Kidney (tissue), 13 donors: ENCODE measurements at regions not wholly inside any gene's neighbourhood (a gene's known extent, or its start where the extent isn't known, plus 50 kb on each side); places are given as distances from the start of the nearest gene placed in this dataset.

Experiments used
- DNase-seq, 5 donors: peaks; one replicate each; pipeline ENCODE4 v3.0.0-alpha.2; 2013 to 2020
- FAIRE-seq: peaks from 2 replicates; lab custom pipeline; 2012; peaks lifted over from hg19 to GRCh38; lab: Jason Lieb, UNC
- H3K27ac ChIP-seq, 2 donors: one replicate each; pipeline ENCODE4 v1.7.0; 2013; ENCODE audit warnings: low read depth in 2 of 2, low read length in 2 of 2, inconsistent platforms in 1 of 2
- H3K27me3 ChIP-seq: one replicate; pipeline ENCODE4 v1.7.1; 2013; ENCODE audit warnings: low read length, inconsistent platforms; ENCODE audit not compliant: control insufficient read depth, insufficient read depth
- H3K36me3 ChIP-seq, 3 donors: one replicate each; pipeline versions ENCODE4 v1.7.0 to v1.7.1; 2013; ENCODE audit warnings: low read length in 3 of 3, control low read depth in 1 of 3, inconsistent platforms in 1 of 3; ENCODE audit not compliant: insufficient read depth in 3 of 3, control insufficient read depth in 2 of 3
- H3K4me1 ChIP-seq, 3 donors: one replicate each; pipeline versions ENCODE4 v1.7.0 to v1.7.1; 2013; ENCODE audit warnings: low read length in 3 of 3, inconsistent platforms in 1 of 3, low read depth in 1 of 3; ENCODE audit not compliant: control insufficient read depth in 2 of 3, insufficient read depth in 2 of 3
- H3K4me3 ChIP-seq, 3 donors: one replicate each; pipeline versions ENCODE4 v1.7.0 to v1.8.1; 2013; ENCODE audit warnings: low read length in 3 of 3, control low read depth in 1 of 3, inconsistent platforms in 1 of 3
- H3K9ac ChIP-seq, 3 donors: one replicate each; pipeline versions ENCODE4 v1.7.0 to v1.7.1; 2013; ENCODE audit warnings: low read length in 3 of 3, control low read depth in 1 of 3, inconsistent platforms in 1 of 3
- H3K9me3 ChIP-seq, 3 donors: one replicate each; pipeline versions ENCODE4 v1.7.0 to v1.7.1; 2013; ENCODE audit warnings: low read length in 3 of 3, control low read depth in 1 of 3, inconsistent platforms in 1 of 3; ENCODE audit not compliant: control insufficient read depth in 2 of 3, insufficient read depth in 1 of 3
- intact Hi-C: fragments of 100-400 bp; cut with DNase I; formaldehyde crosslinking; loops from one replicate; pipeline ENCODE4 v1.11.1; 2022
- TF ChIP-seq, protein P1 (sequence below): IDR thresholded peaks from 3 replicates; pipeline ENCODE4 v1.5.1; 2012; ENCODE audit warnings: mild to moderate bottlenecking, moderate library complexity, borderline replicate concordance; ENCODE audit not compliant: insufficient read depth; ENCODE audit errors: extremely low read depth
- donor health status: control.
- donor health status: control.
- donor health status: control.
- donor health status: control.
- donor health status: control.
- donor health status: DM: yes; HTN: yes; CAD: no.
- donor health status: Normal renal cell carcinoma (clear cell type).

DNA sequence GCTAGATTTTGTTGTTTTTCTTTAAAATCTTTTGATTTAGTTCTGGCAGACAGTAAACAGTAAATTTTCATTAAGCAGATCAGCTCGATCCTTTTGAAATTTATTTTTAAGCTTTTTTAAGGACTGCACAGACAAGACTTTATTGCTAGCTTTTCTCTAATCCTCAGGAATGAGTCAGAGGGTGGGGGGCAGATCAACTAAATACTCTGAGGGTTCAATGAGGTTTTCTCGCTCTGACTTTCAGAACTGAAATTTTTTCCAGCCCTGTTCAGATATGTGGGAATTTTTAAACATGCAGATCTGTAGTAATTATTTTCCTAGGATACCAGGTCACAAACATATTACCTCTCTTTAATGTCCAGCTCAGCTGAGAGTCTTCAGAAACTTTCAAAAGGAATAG lies 977.2 kb downstream of the CDH11 start:
- intact Hi-C loops: no loop called here
- H3K4me1 ChIP-seq: no peaks in the 10 kb centered on the region
- H3K4me3 ChIP-seq: no peak overlapping the region
- no peaks in the 10 kb centered on the region for H3K36me3 ChIP-seq
- no peaks in the 10 kb centered on the region for H3K27me3 ChIP-seq
- TF ChIP-seq, protein P1, sequence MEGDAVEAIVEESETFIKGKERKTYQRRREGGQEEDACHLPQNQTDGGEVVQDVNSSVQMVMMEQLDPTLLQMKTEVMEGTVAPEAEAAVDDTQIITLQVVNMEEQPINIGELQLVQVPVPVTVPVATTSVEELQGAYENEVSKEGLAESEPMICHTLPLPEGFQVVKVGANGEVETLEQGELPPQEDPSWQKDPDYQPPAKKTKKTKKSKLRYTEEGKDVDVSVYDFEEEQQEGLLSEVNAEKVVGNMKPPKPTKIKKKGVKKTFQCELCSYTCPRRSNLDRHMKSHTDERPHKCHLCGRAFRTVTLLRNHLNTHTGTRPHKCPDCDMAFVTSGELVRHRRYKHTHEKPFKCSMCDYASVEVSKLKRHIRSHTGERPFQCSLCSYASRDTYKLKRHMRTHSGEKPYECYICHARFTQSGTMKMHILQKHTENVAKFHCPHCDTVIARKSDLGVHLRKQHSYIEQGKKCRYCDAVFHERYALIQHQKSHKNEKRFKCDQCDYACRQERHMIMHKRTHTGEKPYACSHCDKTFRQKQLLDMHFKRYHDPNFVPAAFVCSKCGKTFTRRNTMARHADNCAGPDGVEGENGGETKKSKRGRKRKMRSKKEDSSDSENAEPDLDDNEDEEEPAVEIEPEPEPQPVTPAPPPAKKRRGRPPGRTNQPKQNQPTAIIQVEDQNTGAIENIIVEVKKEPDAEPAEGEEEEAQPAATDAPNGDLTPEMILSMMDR: no peak
- no peak for DNase-seq
- FAIRE-seq: no peak
- H3K27ac ChIP-seq: no peak overlapping the region
- no peak overlapping the region for H3K9ac ChIP-seq
- no peaks in the 10 kb centered on the region for H3K9me3 ChIP-seq

DNA sequence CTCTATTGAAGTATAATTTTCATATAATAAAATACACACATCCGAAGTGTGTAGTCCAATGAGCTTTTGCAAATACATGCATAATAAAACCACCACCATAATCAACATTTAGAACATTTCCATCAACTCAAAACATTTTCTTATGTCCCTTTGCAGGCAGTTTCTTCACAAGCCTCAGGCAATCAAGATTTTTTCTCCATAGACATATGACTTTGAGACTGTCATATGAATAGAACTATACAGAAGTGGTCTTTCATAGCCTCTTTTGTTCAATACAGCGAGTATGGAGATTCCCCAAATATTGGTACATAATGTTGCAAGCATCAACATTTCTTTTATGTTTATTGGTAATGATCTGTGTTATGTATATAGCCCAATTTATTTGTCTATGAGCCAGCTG lies 983.2 kb downstream of the CDH11 start:
- TF ChIP-seq, protein P1: no peak
- FAIRE-seq: no peak

DNA sequence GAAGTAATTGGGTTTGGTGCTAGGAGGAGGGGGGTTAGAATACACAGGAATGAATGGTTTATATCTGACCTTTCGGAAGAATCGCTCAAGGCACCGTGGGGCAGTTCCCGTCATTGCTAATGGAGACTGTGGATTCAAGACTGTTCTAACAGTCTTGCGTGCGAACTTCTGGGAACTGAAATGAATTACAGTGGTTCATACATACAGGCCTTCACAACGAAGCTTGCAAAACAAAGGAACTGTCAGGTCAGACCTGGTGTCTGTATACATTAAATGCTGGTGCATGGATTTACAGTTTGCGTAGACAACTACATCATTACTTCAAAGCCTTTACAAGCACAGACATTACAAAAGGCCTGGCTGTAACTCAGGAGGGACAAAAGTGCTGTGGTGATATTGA lies 983.9 kb downstream of the CDH11 start:
- TF ChIP-seq, protein P1: no peak
- intact Hi-C loops: no loop called here
- Histone ChIP-seq H3K27ac (no peak overlapping the region), H3K4me3 (no peak overlapping the region), H3K4me1 (no peaks in the 10 kb centered on the region), H3K36me3 (no peaks in the 10 kb centered on the region), H3K27me3 (no peaks in the 10 kb centered on the region), H3K9me3 (no peaks in the 10 kb centered on the region), H3K9ac (no peak overlapping the region)
- DNase-seq (no peak), FAIRE-seq (no peak)

More for the DNA sequence above, 983.2 kb downstream of the CDH11 start:
- no peak overlapping the region for H3K9ac ChIP-seq
- no peaks in the 10 kb centered on the region for H3K27me3 ChIP-seq
- H3K27ac ChIP-seq: no peak overlapping the region
- H3K36me3 ChIP-seq: no peaks in the 10 kb centered on the region
- no peaks in the 10 kb centered on the region for H3K4me1 ChIP-seq
- intact Hi-C loops: no loop called here
- no peak for DNase-seq
- no peaks in the 10 kb centered on the region for H3K9me3 ChIP-seq
- H3K4me3 ChIP-seq: no peak overlapping the region

DNA sequence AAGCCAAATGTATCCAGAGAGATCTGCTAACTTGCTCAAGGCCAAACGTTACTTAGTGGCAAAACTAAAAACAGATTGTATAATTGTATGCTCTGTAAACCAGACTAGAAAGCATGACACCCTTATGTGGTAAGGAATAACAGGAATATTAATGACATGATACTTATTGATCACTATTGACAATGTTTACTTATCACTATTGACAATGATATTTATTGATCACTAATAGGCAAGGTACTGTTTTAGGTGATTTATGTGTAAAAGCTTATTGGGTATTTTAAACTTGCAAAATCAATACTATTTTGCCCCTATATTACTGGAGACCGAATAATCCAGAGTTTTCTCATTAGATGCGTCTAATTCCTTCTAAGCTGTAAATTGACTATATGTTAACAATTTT lies 985.1 kb downstream of the CDH11 start:
- Histone ChIP-seq H3K27ac (no peak overlapping the region), H3K36me3 (no peaks in the 10 kb centered on the region), H3K4me1 (no peaks in the 10 kb centered on the region), H3K4me3 (no peak overlapping the region), H3K9me3 (no peaks in the 10 kb centered on the region), H3K27me3 (no peaks in the 10 kb centered on the region), H3K9ac (no peak overlapping the region)
- intact Hi-C loops: no loop called here
- TF ChIP-seq, protein P1: no peak
- FAIRE-seq (no peak), DNase-seq (no peak)
